NB4 (cell line): ENCODE measurements at regions not wholly inside any gene's neighbourhood (a gene's known extent, or its start where the extent isn't known, plus 50 kb on each side); places are given as distances from the start of the nearest gene placed in this dataset.

ENCODE experiments used
- CTCF ChIP-seq: IDR thresholded peaks from one replicate; pipeline ENCODE4 v1.5.1; 2012; ENCODE audit warnings: low read depth, low read length
- POLR2A ChIP-seq: IDR thresholded peaks from 2 replicates; pipeline ENCODE4 v1.6.1; 2011; ENCODE audit warnings: mild to moderate bottlenecking; ENCODE audit not compliant: insufficient read length; ENCODE audit errors: extremely low read depth
- TF ChIP-seq, protein P1 (sequence below): IDR thresholded peaks from 2 replicates; pipeline ENCODE4 v1.6.1; 2011; ENCODE audit warnings: low read depth, low read length

GRCh38 chr2:47725808-47726207 lies 57.1 kb upstream of the MSH6 start:
- TF ChIP-seq POLR2A (no peak), CTCF (no peak)
- TF ChIP-seq, protein P1, sequence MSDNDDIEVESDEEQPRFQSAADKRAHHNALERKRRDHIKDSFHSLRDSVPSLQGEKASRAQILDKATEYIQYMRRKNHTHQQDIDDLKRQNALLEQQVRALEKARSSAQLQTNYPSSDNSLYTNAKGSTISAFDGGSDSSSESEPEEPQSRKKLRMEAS = no peak
